Mesendoderm (in vitro differentiated cells): ENCODE measurements at regions not wholly inside any gene's neighbourhood (a gene's known extent, or its start where the extent isn't known, plus 50 kb on each side); places are given as distances from the start of the nearest gene placed in this dataset.

Source experiments
- DNase-seq: peaks from one replicate; pipeline ENCODE4 v3.0.0; 2013
- H2AK5ac ChIP-seq: 2 replicates; pipeline ENCODE4 v1.6.1; 2013; ENCODE audit warnings: low read length, inconsistent platforms
- H2BK120ac ChIP-seq: 2 replicates; pipeline ENCODE4 v1.6.1; 2013; ENCODE audit warnings: low read depth, mild to moderate bottlenecking, low read length, moderate library complexity, mixed read lengths
- H2BK15ac ChIP-seq: replicated peaks from 2 replicates; pipeline ENCODE4 v1.6.1; 2013; ENCODE audit warnings: low read depth, mild to moderate bottlenecking, moderate library complexity
- H2BK5ac ChIP-seq: 2 replicates; pipeline ENCODE4 v1.6.1; 2013; ENCODE audit warnings: low read length, inconsistent platforms
- H3K18ac ChIP-seq: 2 replicates; pipeline ENCODE4 v1.6.1; 2013; ENCODE audit warnings: mild to moderate bottlenecking, low read length, mixed read lengths
- H3K23ac ChIP-seq: one replicate; pipeline ENCODE4 v1.6.1; 2013; ENCODE audit warnings: low read length
- H3K27ac ChIP-seq: 2 replicates; pipeline ENCODE4 v1.5.1; 2013; ENCODE audit warnings: low read depth, mild to moderate bottlenecking, inconsistent platforms, low read length, moderate library complexity
- H3K27me3 ChIP-seq: 2 replicates; pipeline ENCODE4 v1.6.1; 2013; ENCODE audit warnings: low read length, control low read depth, mild to moderate bottlenecking, inconsistent platforms; ENCODE audit not compliant: insufficient read depth, poor library complexity
- H3K36me3 ChIP-seq: 2 replicates; pipeline ENCODE4 v1.6.1; 2013; ENCODE audit warnings: low read length, inconsistent platforms; ENCODE audit not compliant: control insufficient read depth, insufficient read depth
- H3K4ac ChIP-seq: one replicate; pipeline ENCODE4 v1.6.1; 2013; ENCODE audit warnings: low read depth, mild to moderate bottlenecking, low read length, moderate library complexity
- H3K4me1 ChIP-seq: 2 replicates; pipeline ENCODE4 v1.6.1; 2013; ENCODE audit warnings: low read depth, low read length, inconsistent platforms; ENCODE audit not compliant: control insufficient read depth
- H3K4me2 ChIP-seq: 2 replicates; pipeline ENCODE4 v1.6.1; 2013; ENCODE audit warnings: low read length
- H3K4me3 ChIP-seq: 2 replicates; pipeline ENCODE4 v1.5.1; 2013; ENCODE audit warnings: mild to moderate bottlenecking, low read length
- H3K56ac ChIP-seq: one replicate; pipeline ENCODE4 v1.6.1; 2013; ENCODE audit warnings: low read length
- H3K79me1 ChIP-seq: 2 replicates; pipeline ENCODE4 v1.6.1; 2013; ENCODE audit warnings: low read length, inconsistent platforms
- H3K79me2 ChIP-seq: 2 replicates; pipeline ENCODE4 v1.6.1; 2013; ENCODE audit warnings: mild to moderate bottlenecking, low read length; ENCODE audit not compliant: control insufficient read depth, insufficient read depth
- H3K9ac ChIP-seq: 2 replicates; pipeline ENCODE4 v1.6.1; 2013; ENCODE audit warnings: low read length, inconsistent platforms
- H4K5ac ChIP-seq: one replicate; pipeline ENCODE4 v1.6.1; 2013; ENCODE audit warnings: low read length
- H4K8ac ChIP-seq: one replicate; pipeline ENCODE4 v1.6.1; 2013; ENCODE audit warnings: low read depth, mild to moderate bottlenecking, control low read depth, low read length, moderate library complexity
- WGBS: extraction: QIAGEN DNeasy Blood & Tissue Kit; methylation state at CpG from one replicate; pipeline ENCODE4 v1.1.7; 2013; ENCODE audit warnings: low lambda C conversion rate, missing lambda C conversion rate; ENCODE audit not compliant: insufficient coverage; ENCODE audit errors: extremely low coverage; 5-methylcytosine and 5-hydroxymethylcytosine counted together

GRCh38 chr22:49331223-49331815 lies 496.4 kb downstream of the BRD1 start:
- no peak overlapping the region for H2BK15ac ChIP-seq
- H3K79me1 ChIP-seq = no peaks in the 10 kb centered on the region
- no peak for DNase-seq
- H3K56ac ChIP-seq = no peak overlapping the region
- H4K8ac ChIP-seq = no peak overlapping the region
- no peaks in the 10 kb centered on the region for H3K79me2 ChIP-seq
- no peak overlapping the region for H2BK5ac ChIP-seq
- H4K5ac ChIP-seq = no peak overlapping the region
- H3K4me1 ChIP-seq = no peaks in the 10 kb centered on the region
- no peaks in the 10 kb centered on the region for H3K27me3 ChIP-seq
- no peak overlapping the region for H3K27ac ChIP-seq
- H2AK5ac ChIP-seq = no peak overlapping the region
- H3K4ac ChIP-seq = no peak overlapping the region
- no peak overlapping the region for H3K4me3 ChIP-seq
- H2BK120ac ChIP-seq = no peak overlapping the region
- no CpG with 5 or more reads among the region's 12 CpGs for WGBS
- H3K23ac ChIP-seq = no peak overlapping the region
- H3K18ac ChIP-seq = no peak overlapping the region
- no peaks in the 10 kb centered on the region for H3K36me3 ChIP-seq
- H3K9ac ChIP-seq = no peak overlapping the region
- H3K4me2 ChIP-seq = no peak overlapping the region

DNA sequence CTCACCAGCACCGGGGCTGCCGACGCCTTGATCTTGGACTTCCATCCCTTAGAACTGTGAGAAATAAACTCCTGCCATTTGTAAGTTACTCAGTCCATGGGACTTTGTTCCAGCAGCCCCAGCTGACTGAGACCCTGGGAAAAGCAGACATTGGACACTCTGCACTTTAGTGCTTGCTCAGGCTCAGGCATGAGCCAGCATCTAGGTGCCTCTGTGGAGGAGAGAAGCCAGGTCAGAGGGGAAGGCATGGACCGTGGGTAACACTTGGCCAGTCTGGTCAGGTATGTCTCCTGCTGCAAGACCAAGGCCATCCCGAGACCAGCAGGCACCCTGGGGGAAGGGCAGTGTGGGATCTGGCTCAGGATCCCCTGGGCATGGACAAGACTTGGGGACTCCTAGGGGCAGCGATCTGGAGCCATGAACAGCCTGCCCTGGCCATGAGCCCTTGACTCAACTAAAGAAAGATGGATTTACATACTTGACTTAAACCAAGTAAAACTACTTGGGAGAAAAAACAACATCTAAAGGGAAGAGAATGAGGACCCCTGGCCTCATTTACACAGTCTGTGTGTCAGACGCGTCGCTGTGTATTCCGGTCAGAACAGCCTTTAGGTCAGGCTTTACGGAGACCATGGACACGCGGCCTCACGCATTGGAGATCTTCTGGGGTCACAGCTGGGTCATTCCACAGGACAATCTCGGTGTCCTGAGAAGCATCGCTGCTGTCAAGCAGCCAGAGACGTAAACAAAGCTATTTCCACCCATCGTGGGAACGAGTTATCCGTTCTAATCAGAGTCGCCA lies 497.1 kb downstream of the BRD1 start:
- no peaks in the 10 kb centered on the region for H3K27me3 ChIP-seq
- WGBS = no CpG with 5 or more reads among the region's 21 CpGs
- no peaks in the 10 kb centered on the region for H3K79me1 ChIP-seq
- no peak overlapping the region for H3K4ac ChIP-seq
- H3K23ac ChIP-seq = no peak overlapping the region
- no peak overlapping the region for H2AK5ac ChIP-seq
- no peaks in the 10 kb centered on the region for H3K4me1 ChIP-seq
- no peak overlapping the region for H3K4me3 ChIP-seq
- no peak overlapping the region for H3K18ac ChIP-seq
- no peak overlapping the region for H4K5ac ChIP-seq
- H2BK5ac ChIP-seq = no peak overlapping the region
- H3K9ac ChIP-seq = no peak overlapping the region
- no peak overlapping the region for H3K27ac ChIP-seq
- no peak overlapping the region for H2BK15ac ChIP-seq
- H4K8ac ChIP-seq = no peak overlapping the region
- DNase-seq = no peak
- H3K79me2 ChIP-seq = no peaks in the 10 kb centered on the region
- H3K4me2 ChIP-seq = no peak overlapping the region
- H2BK120ac ChIP-seq = no peak overlapping the region
- H3K56ac ChIP-seq = no peak overlapping the region
- H3K36me3 ChIP-seq = no peaks in the 10 kb centered on the region

GRCh38 chr22:49329636-49330035 lies 498.0 kb downstream of the BRD1 start:
- H2BK15ac ChIP-seq = no peak overlapping the region
- no peak overlapping the region for H3K9ac ChIP-seq
- no peak overlapping the region for H2BK120ac ChIP-seq
- no peaks in the 10 kb centered on the region for H3K79me2 ChIP-seq
- no peak overlapping the region for H3K4ac ChIP-seq
- DNase-seq = no peak
- WGBS = no CpG with 5 or more reads among the region's 5 CpGs
- no peak overlapping the region for H3K23ac ChIP-seq
- H2BK5ac ChIP-seq = no peak overlapping the region
- no peak overlapping the region for H2AK5ac ChIP-seq
- no peaks in the 10 kb centered on the region for H3K27me3 ChIP-seq
- H3K27ac ChIP-seq = no peak overlapping the region
- no peaks in the 10 kb centered on the region for H3K4me1 ChIP-seq
- H3K4me3 ChIP-seq = no peak overlapping the region
- H3K79me1 ChIP-seq = no peaks in the 10 kb centered on the region
- H3K18ac ChIP-seq = no peak overlapping the region
- H4K5ac ChIP-seq = no peak overlapping the region
- H3K56ac ChIP-seq = no peak overlapping the region
- H4K8ac ChIP-seq = no peak overlapping the region
- H3K36me3 ChIP-seq = no peaks in the 10 kb centered on the region
- H3K4me2 ChIP-seq = no peak overlapping the region

DNA sequence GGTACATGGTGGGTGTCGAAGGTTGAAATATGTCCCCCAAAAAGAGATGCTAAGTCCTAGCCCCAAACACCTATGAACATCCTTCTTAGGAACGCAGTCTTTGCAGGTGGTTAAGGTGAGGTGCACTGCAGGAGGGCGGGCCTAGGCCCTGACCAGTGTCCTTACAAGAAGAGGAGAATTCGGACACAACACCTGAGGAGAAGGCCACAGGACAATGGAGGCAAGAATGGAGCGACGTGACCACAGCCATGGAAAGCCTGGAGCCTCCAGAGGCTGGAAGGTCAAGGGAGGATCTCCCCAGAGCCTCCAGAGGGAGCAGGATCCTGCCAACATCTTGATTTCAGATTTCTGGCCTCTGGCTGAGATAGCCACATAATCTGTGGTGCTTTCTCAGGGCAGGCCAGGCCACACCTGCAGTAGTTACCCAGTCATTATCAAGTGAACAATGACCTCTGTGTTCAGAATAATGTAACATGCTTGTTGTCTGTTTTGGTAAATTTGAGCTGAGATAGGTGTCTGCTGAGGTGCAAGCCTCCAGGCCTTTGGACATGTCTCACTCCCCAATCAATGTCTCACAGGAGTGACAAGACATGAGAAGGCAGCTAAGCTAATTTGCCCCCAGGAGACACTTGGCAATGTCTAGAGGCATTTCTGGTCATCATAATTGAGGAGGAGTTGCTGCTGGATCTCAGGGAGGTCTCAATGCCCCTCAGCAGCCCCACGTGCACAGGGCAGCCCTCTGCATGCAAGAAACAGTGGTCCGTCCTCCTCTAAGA lies 498.9 kb downstream of the BRD1 start:
- Histone ChIP-seq H3K36me3 (no peaks in the 10 kb centered on the region), H3K23ac (no peak overlapping the region), H3K4me3 (no peak overlapping the region), H3K4me2 (no peak overlapping the region), H3K56ac (no peak overlapping the region), H3K79me2 (no peaks in the 10 kb centered on the region), H4K5ac (no peak overlapping the region), H3K18ac (no peak overlapping the region), H3K9ac (no peak overlapping the region), H2BK5ac (no peak overlapping the region), H3K79me1 (no peaks in the 10 kb centered on the region), H3K4me1 (no peaks in the 10 kb centered on the region), H2BK15ac (no peak overlapping the region), H2BK120ac (no peak overlapping the region), H3K27me3 (no peaks in the 10 kb centered on the region), H3K4ac (no peak overlapping the region), H3K27ac (no peak overlapping the region), H2AK5ac (no peak overlapping the region), H4K8ac (no peak overlapping the region)
- WGBS = no CpG with 5 or more reads among the region's 8 CpGs
- DNase-seq = no peak

DNA sequence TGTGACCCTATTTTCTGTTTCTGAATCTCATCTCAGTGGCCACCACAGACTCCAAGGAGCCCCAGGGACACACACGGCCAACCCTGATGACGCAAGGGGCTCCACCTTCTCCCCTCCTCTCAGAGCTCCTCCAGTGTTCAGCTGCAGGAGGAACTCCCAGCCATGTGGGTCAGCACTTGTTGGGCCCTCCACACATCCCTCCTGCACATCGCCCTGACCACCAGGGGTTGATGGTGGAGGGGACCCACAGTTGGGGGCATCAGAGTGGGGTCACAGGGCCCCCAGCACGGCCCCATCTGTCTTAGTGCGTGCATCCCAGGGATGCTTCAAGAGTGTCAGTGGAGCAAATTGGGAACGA lies 499.6 kb downstream of the BRD1 start:
- H3K4me2 ChIP-seq = no peak overlapping the region
- H2BK5ac ChIP-seq = no peak overlapping the region
- no peaks in the 10 kb centered on the region for H3K4me1 ChIP-seq
- WGBS = no CpG with 5 or more reads among the region's 6 CpGs
- H3K79me1 ChIP-seq = no peaks in the 10 kb centered on the region
- H2AK5ac ChIP-seq = no peak overlapping the region
- H4K8ac ChIP-seq = no peak overlapping the region
- no peak overlapping the region for H3K27ac ChIP-seq
- H3K56ac ChIP-seq = no peak overlapping the region
- DNase-seq = no peak
- no peaks in the 10 kb centered on the region for H3K27me3 ChIP-seq
- H4K5ac ChIP-seq = no peak overlapping the region
- H3K18ac ChIP-seq = no peak overlapping the region
- no peaks in the 10 kb centered on the region for H3K36me3 ChIP-seq
- H3K79me2 ChIP-seq = no peaks in the 10 kb centered on the region
- H3K9ac ChIP-seq = no peak overlapping the region
- no peak overlapping the region for H2BK15ac ChIP-seq
- H3K4me3 ChIP-seq = no peak overlapping the region
- H3K4ac ChIP-seq = no peak overlapping the region
- no peak overlapping the region for H2BK120ac ChIP-seq
- H3K23ac ChIP-seq = no peak overlapping the region
